ENCODE measurements at regions not wholly inside any gene's neighbourhood (a gene's known extent, or its start where the extent isn't known, plus 50 kb on each side); places are given as distances from the start of the nearest gene placed in this dataset.

DNA sequence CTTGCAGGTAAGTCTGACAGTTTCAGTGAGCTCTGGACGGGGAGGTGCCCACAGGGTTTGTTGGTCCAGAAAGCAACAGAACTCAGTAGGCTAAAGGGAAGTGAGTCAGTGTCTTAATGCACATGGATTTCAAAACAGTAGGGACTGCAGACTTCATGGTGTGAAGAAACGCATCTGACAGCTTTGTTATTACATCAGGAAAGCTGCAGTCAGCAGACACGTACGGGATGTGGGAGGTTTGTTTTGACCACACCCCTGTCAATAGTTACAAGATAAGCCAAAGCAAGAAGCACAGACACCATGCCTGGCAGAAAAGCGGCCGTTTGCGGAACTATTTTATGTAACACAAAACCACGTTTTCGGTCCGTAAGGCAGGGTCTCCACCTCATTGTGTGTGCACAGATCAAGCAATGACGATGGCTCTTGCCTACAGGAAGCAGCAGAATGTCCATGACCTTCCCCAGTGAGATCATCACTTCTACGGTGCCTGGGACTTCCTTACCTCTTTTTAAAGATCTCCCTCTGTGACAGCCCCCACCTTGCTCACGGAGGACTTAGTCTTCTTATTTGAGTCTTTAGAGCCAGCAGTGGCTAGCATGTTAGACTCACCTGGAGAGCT, 58.2 kb upstream of the FTH1 start (continued):
- TF ChIP-seq, protein P1, sequence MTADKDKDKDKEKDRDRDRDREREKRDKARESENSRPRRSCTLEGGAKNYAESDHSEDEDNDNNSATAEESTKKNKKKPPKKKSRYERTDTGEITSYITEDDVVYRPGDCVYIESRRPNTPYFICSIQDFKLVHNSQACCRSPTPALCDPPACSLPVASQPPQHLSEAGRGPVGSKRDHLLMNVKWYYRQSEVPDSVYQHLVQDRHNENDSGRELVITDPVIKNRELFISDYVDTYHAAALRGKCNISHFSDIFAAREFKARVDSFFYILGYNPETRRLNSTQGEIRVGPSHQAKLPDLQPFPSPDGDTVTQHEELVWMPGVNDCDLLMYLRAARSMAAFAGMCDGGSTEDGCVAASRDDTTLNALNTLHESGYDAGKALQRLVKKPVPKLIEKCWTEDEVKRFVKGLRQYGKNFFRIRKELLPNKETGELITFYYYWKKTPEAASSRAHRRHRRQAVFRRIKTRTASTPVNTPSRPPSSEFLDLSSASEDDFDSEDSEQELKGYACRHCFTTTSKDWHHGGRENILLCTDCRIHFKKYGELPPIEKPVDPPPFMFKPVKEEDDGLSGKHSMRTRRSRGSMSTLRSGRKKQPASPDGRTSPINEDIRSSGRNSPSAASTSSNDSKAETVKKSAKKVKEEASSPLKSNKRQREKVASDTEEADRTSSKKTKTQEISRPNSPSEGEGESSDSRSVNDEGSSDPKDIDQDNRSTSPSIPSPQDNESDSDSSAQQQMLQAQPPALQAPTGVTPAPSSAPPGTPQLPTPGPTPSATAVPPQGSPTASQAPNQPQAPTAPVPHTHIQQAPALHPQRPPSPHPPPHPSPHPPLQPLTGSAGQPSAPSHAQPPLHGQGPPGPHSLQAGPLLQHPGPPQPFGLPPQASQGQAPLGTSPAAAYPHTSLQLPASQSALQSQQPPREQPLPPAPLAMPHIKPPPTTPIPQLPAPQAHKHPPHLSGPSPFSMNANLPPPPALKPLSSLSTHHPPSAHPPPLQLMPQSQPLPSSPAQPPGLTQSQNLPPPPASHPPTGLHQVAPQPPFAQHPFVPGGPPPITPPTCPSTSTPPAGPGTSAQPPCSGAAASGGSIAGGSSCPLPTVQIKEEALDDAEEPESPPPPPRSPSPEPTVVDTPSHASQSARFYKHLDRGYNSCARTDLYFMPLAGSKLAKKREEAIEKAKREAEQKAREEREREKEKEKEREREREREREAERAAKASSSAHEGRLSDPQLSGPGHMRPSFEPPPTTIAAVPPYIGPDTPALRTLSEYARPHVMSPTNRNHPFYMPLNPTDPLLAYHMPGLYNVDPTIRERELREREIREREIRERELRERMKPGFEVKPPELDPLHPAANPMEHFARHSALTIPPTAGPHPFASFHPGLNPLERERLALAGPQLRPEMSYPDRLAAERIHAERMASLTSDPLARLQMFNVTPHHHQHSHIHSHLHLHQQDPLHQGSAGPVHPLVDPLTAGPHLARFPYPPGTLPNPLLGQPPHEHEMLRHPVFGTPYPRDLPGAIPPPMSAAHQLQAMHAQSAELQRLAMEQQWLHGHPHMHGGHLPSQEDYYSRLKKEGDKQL (CRISPR knock-in tag; IDR thresholded peaks at IDR 0.05; ENCODE audit: borderline replicate concordance) = 0 out of 2 replicates have a peak, but pooled peaks have one; percentile 49
- TF ChIP-seq ZNF444 (CRISPR knock-in tag; IDR thresholded peaks at IDR 0.05) (no peak), TEAD1 (CRISPR knock-in tag; IDR thresholded peaks at IDR 0.05) (peak; percentile 58 to 85; a peak in 2 of 4 replicates), RCOR1 (IDR thresholded peaks at IDR 0.05; ENCODE audit: borderline replicate concordance in 1 of 2, low read depth in 2 of 2, low read length in 2 of 2) (peak; percentile 79 to 96), XRCC3 (IDR thresholded peaks at IDR 0.05) (no peak), DEAF1 (CRISPR knock-in tag; IDR thresholded peaks at IDR 0.05) (peak; percentile 4; the same call in 1 of the 2 replicates), MCM2 (IDR thresholded peaks at IDR 0.05; ENCODE audit: low read depth) (no peak), FOXA3 (CRISPR knock-in tag; conservative IDR thresholded peaks at IDR 0.05 in 1 of 2, IDR thresholded peaks at IDR 0.05 in 1 of 2) (peak; percentile 69 to 87), ZNF586 (CRISPR knock-in tag; conservative IDR thresholded peaks at IDR 0.05) (no peak), ZHX1 (conservative IDR thresholded peaks at IDR 0.05; ENCODE audit: low read length) (no peak), LARP7 (IDR thresholded peaks at IDR 0.05) (no peak), CREBBP (IDR thresholded peaks at IDR 0.05; ENCODE audit: low read depth, low read length) (no peak)
- TF ChIP-seq, protein P2, sequence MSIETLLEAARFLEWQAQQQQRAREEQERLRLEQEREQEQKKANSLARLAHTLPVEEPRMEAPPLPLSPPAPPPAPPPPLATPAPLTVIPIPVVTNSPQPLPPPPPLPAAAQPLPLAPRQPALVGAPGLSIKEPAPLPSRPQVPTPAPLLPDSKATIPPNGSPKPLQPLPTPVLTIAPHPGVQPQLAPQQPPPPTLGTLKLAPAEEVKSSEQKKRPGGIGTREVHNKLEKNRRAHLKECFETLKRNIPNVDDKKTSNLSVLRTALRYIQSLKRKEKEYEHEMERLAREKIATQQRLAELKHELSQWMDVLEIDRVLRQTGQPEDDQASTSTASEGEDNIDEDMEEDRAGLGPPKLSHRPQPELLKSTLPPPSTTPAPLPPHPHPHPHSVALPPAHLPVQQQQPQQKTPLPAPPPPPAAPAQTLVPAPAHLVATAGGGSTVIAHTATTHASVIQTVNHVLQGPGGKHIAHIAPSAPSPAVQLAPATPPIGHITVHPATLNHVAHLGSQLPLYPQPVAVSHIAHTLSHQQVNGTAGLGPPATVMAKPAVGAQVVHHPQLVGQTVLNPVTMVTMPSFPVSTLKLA (conservative IDR thresholded peaks at IDR 0.05) = peak; percentile 97 to 99
- TF ChIP-seq, protein P3, sequence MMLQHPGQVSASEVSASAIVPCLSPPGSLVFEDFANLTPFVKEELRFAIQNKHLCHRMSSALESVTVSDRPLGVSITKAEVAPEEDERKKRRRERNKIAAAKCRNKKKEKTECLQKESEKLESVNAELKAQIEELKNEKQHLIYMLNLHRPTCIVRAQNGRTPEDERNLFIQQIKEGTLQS (IDR thresholded peaks at IDR 0.05) = peak; percentile 95
- TF ChIP-seq, protein P3 (CRISPR knock-in tag; conservative IDR thresholded peaks at IDR 0.05) = peak; percentile 58; the same call in 1 of the 2 replicates
